Karpas-422 (cell line): ENCODE measurements at regions not wholly inside any gene's neighbourhood (a gene's known extent, or its start where the extent isn't known, plus 50 kb on each side); places are given as distances from the start of the nearest gene placed in this dataset.
"Not testable (repeated sequence)": the region's sequence is repeated elsewhere in the genome, so short reads cannot be mapped to it uniquely, and the experiment has no call there.

ENCODE experiments used
- DNase-seq: peaks from one replicate; pipeline ENCODE4 v3.0.0-alpha.2; 2015
- H2AFZ ChIP-seq: fragments of 200-600 bp; sonication (generic); 2 replicates; pipeline ENCODE4 v1.6.1; 2014; ENCODE audit warnings: antibody characterized with exemption, low read length, mixed read lengths
- H3K27ac ChIP-seq: fragments of 200-600 bp; sonication (generic); 2 replicates; pipeline ENCODE4 v1.5.1; 2014; ENCODE audit warnings: mild to moderate bottlenecking, low read length, moderate library complexity
- H3K27me3 ChIP-seq: fragments of 200-600 bp; sonication (generic); 2 replicates; pipeline ENCODE4 v1.6.1; 2014; ENCODE audit warnings: low read length, mixed read lengths
- H3K36me3 ChIP-seq: fragments of 200-600 bp; sonication (generic); 2 replicates; pipeline ENCODE4 v1.6.1; 2014; ENCODE audit warnings: low read length, mixed read lengths; ENCODE audit not compliant: insufficient read depth
- H3K4me1 ChIP-seq: fragments of 200-600 bp; sonication (generic); 2 replicates; pipeline ENCODE4 v1.6.1; 2014; ENCODE audit warnings: mild to moderate bottlenecking, low read length, mixed read lengths
- H3K4me2 ChIP-seq: fragments of 200-600 bp; sonication (generic); 2 replicates; pipeline ENCODE4 v1.6.1; 2014; ENCODE audit warnings: low read length, low read depth, mild to moderate bottlenecking; ENCODE audit not compliant: poor library complexity, severe bottlenecking
- H3K4me3 ChIP-seq: fragments of 200-600 bp; sonication (generic); 2 replicates; pipeline ENCODE4 v1.5.1; 2014; ENCODE audit warnings: mild to moderate bottlenecking, antibody characterized with exemption, low read length, mixed read lengths
- H3K79me2 ChIP-seq: fragments of 200-600 bp; sonication (generic); 2 replicates; pipeline ENCODE4 v1.6.1; 2014; ENCODE audit warnings: mild to moderate bottlenecking, low read length, mixed read lengths
- H3K9ac ChIP-seq: fragments of 200-600 bp; sonication (generic); 2 replicates; pipeline ENCODE4 v1.6.0; 2014; ENCODE audit warnings: low read length
- H3K9me2 ChIP-seq: fragments of 200-600 bp; sonication (generic), shearing (Covaris generic); replicated peaks from 2 replicates; pipeline ENCODE4 v1.6.0; 2014; ENCODE audit warnings: mild to moderate bottlenecking, low read length, moderate library complexity; ENCODE audit not compliant: insufficient read depth
- H3K9me3 ChIP-seq: fragments of 300-700, 200-600 bp; sonication (generic); 2 replicates; pipeline ENCODE4 v1.6.1; 2014; ENCODE audit warnings: low read length, mixed read lengths
- H4K20me1 ChIP-seq: fragments of 200-600 bp; sonication (generic); 2 replicates; pipeline ENCODE4 v1.6.1; 2014; ENCODE audit warnings: mild to moderate bottlenecking, antibody characterized with exemption, low read length, low read depth; ENCODE audit not compliant: insufficient read depth

- not testable (repeated sequence) for H3K9ac ChIP-seq, H3K36me3 ChIP-seq, DNase-seq, H3K4me3 ChIP-seq, H2AFZ ChIP-seq, H4K20me1 ChIP-seq, H3K9me3 ChIP-seq, H3K9me2 ChIP-seq, H3K27ac ChIP-seq, H3K4me2 ChIP-seq, H3K79me2 ChIP-seq, H3K27me3 ChIP-seq
- peaks cover 17% of the 10 kb centered on the region for H3K4me1 ChIP-seq
These were observed 249.6 kb upstream of the VCX start for GRCh38 chrX:7593370-7593769.

- H3K9ac ChIP-seq, result no peak overlapping the region
- H2AFZ ChIP-seq, result no peak overlapping the region
- no peaks in the 10 kb centered on the region for H3K9me3 ChIP-seq
- DNase-seq, result peak; percentile 77
- H3K27me3 ChIP-seq, result no peaks in the 10 kb centered on the region
- no peaks in the 10 kb centered on the region for H4K20me1 ChIP-seq
- H3K4me3 ChIP-seq, result no peak overlapping the region
- H3K4me2 ChIP-seq, result no peak overlapping the region
- no peaks in the 10 kb centered on the region for H3K9me2 ChIP-seq
- H3K27ac ChIP-seq, result no peak overlapping the region
- H3K79me2 ChIP-seq, result no peaks in the 10 kb centered on the region
- no peaks in the 10 kb centered on the region for H3K36me3 ChIP-seq
- no peaks in the 10 kb centered on the region for H3K4me1 ChIP-seq
These were observed 256.8 kb upstream of the VCX start for GRCh38 chrX:7586126-7586525.

GRCh38 chrX:7582191-7582590 lies 260.8 kb upstream of the VCX start:
- Histone ChIP-seq H3K4me1 (no peaks in the 10 kb centered on the region), H3K9ac (no peak overlapping the region), H3K27ac (no peak overlapping the region), H3K79me2 (no peaks in the 10 kb centered on the region), H3K36me3 (no peaks in the 10 kb centered on the region), H2AFZ (no peak overlapping the region), H3K9me3 (no peaks in the 10 kb centered on the region), H3K4me3 (no peak overlapping the region), H3K4me2 (no peak overlapping the region), H3K9me2 (no peaks in the 10 kb centered on the region), H4K20me1 (no peaks in the 10 kb centered on the region), H3K27me3 (no peaks in the 10 kb centered on the region)
- DNase-seq, result no peak

GRCh38 chrX:7580127-7580526 lies 262.8 kb upstream of the VCX start:
- Histone ChIP-seq H3K9ac (no peak overlapping the region), H3K4me2 (no peak overlapping the region), H2AFZ (no peak overlapping the region), H3K79me2 (no peaks in the 10 kb centered on the region), H3K27ac (no peak overlapping the region), H3K27me3 (no peaks in the 10 kb centered on the region), H3K4me1 (no peaks in the 10 kb centered on the region), H3K36me3 (no peaks in the 10 kb centered on the region), H3K4me3 (no peak overlapping the region), H3K9me2 (no peaks in the 10 kb centered on the region), H3K9me3 (no peaks in the 10 kb centered on the region), H4K20me1 (no peaks in the 10 kb centered on the region)
- no peak for DNase-seq

GRCh38 chrX:7574325-7574724 lies 268.6 kb upstream of the VCX start:
- Histone ChIP-seq H3K27ac (no peak overlapping the region), H3K9me2 (no peaks in the 10 kb centered on the region), H3K4me3 (no peak overlapping the region), H3K9ac (no peak overlapping the region), H3K4me1 (no peaks in the 10 kb centered on the region), H3K27me3 (no peaks in the 10 kb centered on the region), H3K4me2 (no peak overlapping the region), H4K20me1 (no peaks in the 10 kb centered on the region), H3K9me3 (no peaks in the 10 kb centered on the region), H2AFZ (no peak overlapping the region), H3K79me2 (no peaks in the 10 kb centered on the region), H3K36me3 (no peaks in the 10 kb centered on the region)
- peak; percentile 73 for DNase-seq

- no peak overlapping the region for H2AFZ ChIP-seq
- no peaks in the 10 kb centered on the region for H3K79me2 ChIP-seq
- H3K4me1 ChIP-seq, result no peaks in the 10 kb centered on the region
- no peaks in the 10 kb centered on the region for H4K20me1 ChIP-seq
- H3K9me3 ChIP-seq, result no peaks in the 10 kb centered on the region
- H3K9ac ChIP-seq, result no peak overlapping the region
- H3K9me2 ChIP-seq, result no peaks in the 10 kb centered on the region
- no peak overlapping the region for H3K4me3 ChIP-seq
- H3K36me3 ChIP-seq, result no peaks in the 10 kb centered on the region
- no peak overlapping the region for H3K27ac ChIP-seq
- no peaks in the 10 kb centered on the region for H3K27me3 ChIP-seq
- DNase-seq, result no peak
- H3K4me2 ChIP-seq, result no peak overlapping the region
These were observed 272.4 kb upstream of the VCX start for GRCh38 chrX:7570432-7571029.

GRCh38 chrX:7568597-7568996 lies 274.4 kb upstream of the VCX start:
- H3K79me2 ChIP-seq, result no peaks in the 10 kb centered on the region
- no peak for DNase-seq
- no peak overlapping the region for H3K4me2 ChIP-seq
- no peaks in the 10 kb centered on the region for H4K20me1 ChIP-seq
- no peak overlapping the region for H3K9ac ChIP-seq
- no peak overlapping the region for H2AFZ ChIP-seq
- H3K9me2 ChIP-seq, result no peaks in the 10 kb centered on the region
- H3K36me3 ChIP-seq, result no peaks in the 10 kb centered on the region
- no peaks in the 10 kb centered on the region for H3K4me1 ChIP-seq
- no peaks in the 10 kb centered on the region for H3K27me3 ChIP-seq
- H3K4me3 ChIP-seq, result no peak overlapping the region
- H3K9me3 ChIP-seq, result no peaks in the 10 kb centered on the region
- H3K27ac ChIP-seq, result no peak overlapping the region

- H3K36me3 ChIP-seq, result no peaks in the 10 kb centered on the region
- H2AFZ ChIP-seq, result no peak overlapping the region
- no peak overlapping the region for H3K4me2 ChIP-seq
- H3K4me1 ChIP-seq, result no peaks in the 10 kb centered on the region
- no peak overlapping the region for H3K4me3 ChIP-seq
- H3K27ac ChIP-seq, result no peak overlapping the region
- no peak overlapping the region for H3K9ac ChIP-seq
- H3K27me3 ChIP-seq, result no peaks in the 10 kb centered on the region
- H3K79me2 ChIP-seq, result no peaks in the 10 kb centered on the region
- H4K20me1 ChIP-seq, result no peaks in the 10 kb centered on the region
- no peaks in the 10 kb centered on the region for H3K9me3 ChIP-seq
- DNase-seq, result no peak
- H3K9me2 ChIP-seq, result no peaks in the 10 kb centered on the region
These were observed 274.8 kb upstream of the VCX start for GRCh38 chrX:7568130-7568529.

GRCh38 chrX:7552760-7553159 lies 290.2 kb upstream of the VCX start:
- no peaks in the 10 kb centered on the region for H3K36me3 ChIP-seq
- H4K20me1 ChIP-seq, result no peaks in the 10 kb centered on the region
- no peak overlapping the region for H3K4me2 ChIP-seq
- no peaks in the 10 kb centered on the region for H3K9me3 ChIP-seq
- H2AFZ ChIP-seq, result no peak overlapping the region
- H3K9me2 ChIP-seq, result no peaks in the 10 kb centered on the region
- no peak overlapping the region for H3K27ac ChIP-seq
- H3K4me1 ChIP-seq, result no peaks in the 10 kb centered on the region
- H3K79me2 ChIP-seq, result no peaks in the 10 kb centered on the region
- H3K9ac ChIP-seq, result no peak overlapping the region
- DNase-seq, result no peak
- H3K27me3 ChIP-seq, result no peaks in the 10 kb centered on the region
- no peak overlapping the region for H3K4me3 ChIP-seq
